DMS114 treated with DMSO at 0.1 percent for 48 hours (cell line): ENCODE measurements at regions not wholly inside any gene's neighbourhood (a gene's known extent, or its start where the extent isn't known, plus 50 kb on each side); places are given as distances from the start of the nearest gene placed in this dataset.
"Not testable (repeated sequence)": the region's sequence is repeated elsewhere in the genome, so short reads cannot be mapped to it uniquely, and the experiment has no call there.

Experiments used
- DNase-seq: peaks from one replicate; lab custom pipeline; 2025; ENCODE audit not compliant: unreplicated experiment; lab: John Stamatoyannopoulos, UW

- DNase-seq = no peak
These were observed 629.3 kb upstream of the ST8SIA4 start for GRCh38 chr5:101532430-101532829.

- no peak for DNase-seq
These were observed 627.9 kb upstream of the ST8SIA4 start for GRCh38 chr5:101531026-101531425.

GRCh38 chr5:101529094-101529493 is 626.0 kb upstream of the ST8SIA4 start:
- not testable (repeated sequence) for DNase-seq

DNA sequence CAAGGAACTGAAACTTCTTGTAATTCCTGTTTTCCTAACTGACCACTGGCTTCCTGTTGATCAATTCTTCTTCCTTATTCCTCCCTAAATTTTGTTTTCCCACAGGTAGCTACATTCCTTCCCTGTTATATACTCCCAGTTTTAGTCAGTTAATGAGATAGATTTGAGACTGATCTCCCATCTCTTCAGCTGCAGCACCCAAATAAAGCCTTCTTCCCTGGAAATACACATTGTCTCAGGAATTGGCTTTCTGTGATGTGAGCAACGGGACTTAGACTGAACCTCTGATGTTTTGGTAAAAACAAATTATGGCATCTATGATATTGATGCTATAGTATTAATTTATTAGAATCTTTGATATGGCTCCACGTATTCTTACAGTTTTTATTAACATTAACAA is 617.3 kb upstream of the ST8SIA4 start:
- no peak for DNase-seq

DNA sequence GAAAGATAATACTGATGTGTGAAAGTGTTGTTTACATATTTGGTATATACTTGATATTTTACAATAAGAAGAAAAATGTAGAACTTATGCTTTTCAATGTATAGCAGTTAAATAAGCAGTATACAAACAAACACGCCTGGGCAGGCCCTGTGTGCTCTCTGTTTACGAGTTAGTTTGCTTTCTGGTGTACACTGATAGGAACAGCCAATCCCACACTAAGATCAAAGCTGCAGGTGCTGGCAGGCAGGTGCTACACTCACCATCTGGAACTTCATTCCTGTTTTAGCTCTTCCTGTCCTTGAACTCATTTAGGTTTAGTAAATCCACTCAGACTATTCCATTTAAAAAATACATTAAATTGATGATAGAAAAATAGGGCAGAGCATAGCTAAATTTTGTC is 614.7 kb upstream of the ST8SIA4 start:
- DNase-seq = no peak

GRCh38 chr5:101515721-101516120 is 612.6 kb upstream of the ST8SIA4 start:
- DNase-seq = no peak

DNA sequence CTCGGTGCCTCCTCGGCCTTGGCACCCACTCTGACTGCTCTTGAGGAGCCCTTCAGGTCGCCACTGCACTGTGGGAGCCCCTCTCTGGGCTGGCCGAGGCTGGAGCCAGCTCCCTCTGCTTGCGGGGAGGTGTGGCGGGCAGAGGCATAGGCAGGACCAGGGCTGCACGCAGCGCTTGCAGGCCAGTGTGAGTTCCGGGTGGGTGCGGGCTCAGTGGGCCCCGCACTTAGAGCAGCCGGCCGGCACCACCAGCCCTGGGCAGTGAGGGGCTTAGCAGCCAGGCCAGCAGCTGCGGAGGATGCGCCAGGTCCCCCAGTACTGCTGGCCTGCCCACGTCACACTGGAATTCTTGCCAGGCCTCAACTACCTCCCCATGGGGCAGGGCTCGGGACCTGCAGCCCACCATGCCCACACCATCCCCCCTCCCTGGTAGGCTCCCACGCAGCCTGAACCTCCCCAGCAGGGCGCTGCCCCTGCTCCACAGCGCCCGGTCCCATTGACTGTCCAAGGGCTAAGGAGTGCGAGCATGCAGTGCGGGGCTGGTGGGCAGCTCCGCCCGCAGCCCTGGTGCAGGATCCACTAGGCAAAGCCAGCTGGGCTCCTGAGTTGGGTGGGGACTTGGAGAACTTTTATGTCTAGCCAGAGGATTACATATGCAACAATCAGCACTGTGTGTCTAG is 602.9 kb upstream of the ST8SIA4 start:
- no peak for DNase-seq

GRCh38 chr5:101482931-101483330 is 579.8 kb upstream of the ST8SIA4 start:
- no peak for DNase-seq

DNA sequence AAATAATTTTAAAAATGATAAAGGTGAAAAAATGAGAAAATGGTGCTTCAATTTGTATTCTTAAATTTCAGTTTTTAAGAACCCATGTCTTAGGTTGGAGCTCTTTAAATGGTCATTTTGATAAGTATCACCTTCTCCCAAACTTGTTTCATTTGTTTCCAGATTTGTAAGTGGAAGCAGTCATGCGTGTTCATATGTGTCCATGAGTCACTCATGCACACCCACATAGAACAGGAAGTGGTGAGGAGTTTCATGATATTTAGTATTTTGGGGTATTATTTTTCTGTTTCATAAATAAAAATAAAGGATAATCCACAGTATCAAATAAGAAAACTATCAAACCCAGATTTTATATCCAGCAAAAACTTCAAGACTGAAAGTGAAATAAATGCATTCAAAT is 570.4 kb upstream of the ST8SIA4 start:
- DNase-seq = no peak

- no peak for DNase-seq
These were observed 558.4 kb upstream of the ST8SIA4 start for GRCh38 chr5:101461455-101461854.

GRCh38 chr5:101458587-101458986 is 555.5 kb upstream of the ST8SIA4 start:
- no peak for DNase-seq

DNA sequence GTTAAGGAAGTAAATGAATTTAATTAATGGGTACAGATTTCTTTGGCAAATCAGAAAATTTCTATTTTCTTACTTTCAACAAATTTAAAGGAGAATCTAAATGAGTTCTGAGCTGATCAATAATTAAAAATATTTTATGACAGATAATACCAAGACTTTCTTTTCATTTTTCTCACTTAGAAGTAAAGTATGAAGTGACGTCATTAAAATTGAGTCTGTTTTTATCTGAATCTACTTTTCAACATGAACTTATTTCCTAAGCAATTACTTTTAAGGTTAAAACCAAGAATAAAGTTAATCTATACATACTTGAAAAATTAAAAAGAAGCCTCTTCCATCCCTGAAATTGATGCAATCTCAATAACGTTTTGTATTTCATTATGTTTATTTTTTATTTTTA is 552.8 kb upstream of the ST8SIA4 start:
- DNase-seq = no peak

DNA sequence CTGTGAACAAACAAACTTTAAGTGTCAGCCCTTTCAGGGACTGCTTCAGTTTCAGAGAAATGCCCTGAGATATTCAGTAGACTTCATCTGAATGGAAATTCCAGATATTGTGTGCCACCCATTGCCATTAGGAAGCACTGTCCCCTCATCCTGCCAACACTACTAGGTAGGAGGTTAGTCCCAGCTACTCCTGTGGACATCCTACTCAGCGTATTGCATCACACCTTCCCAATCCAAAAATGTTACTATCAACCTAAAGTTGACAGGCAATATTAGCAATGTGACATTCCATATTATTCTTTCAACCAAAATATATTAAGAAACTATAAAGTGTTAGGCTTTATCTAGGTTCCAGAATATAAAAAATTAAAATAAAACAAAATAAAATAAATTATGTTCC is 552.0 kb upstream of the ST8SIA4 start:
- no peak for DNase-seq

- DNase-seq = not testable (repeated sequence)
These were observed 539.2 kb upstream of the ST8SIA4 start for GRCh38 chr5:101442281-101442680.

DNA sequence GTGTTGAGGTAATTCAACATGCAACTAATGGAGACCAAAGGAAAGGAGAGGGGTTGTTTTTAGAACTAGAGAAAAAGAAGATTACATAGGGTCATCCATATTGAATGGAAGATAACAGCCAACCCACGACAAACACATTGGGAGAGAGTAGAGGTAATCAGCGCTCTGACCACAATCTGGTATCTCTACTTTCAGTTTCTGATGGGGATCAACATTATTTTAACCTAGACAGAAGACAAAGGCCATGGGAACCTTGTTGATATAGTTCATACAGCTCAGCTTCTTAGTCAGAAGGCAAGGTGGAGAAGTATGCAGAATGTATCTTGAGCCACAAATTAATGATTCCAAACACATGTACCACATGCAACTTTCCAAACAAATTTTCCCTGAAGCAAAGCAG is 537.1 kb upstream of the ST8SIA4 start:
- no peak for DNase-seq

GRCh38 chr5:101437351-101437750 is 534.3 kb upstream of the ST8SIA4 start:
- DNase-seq = no peak

- DNase-seq = no peak
These were observed 532.7 kb upstream of the ST8SIA4 start for GRCh38 chr5:101435768-101436167.

DNA sequence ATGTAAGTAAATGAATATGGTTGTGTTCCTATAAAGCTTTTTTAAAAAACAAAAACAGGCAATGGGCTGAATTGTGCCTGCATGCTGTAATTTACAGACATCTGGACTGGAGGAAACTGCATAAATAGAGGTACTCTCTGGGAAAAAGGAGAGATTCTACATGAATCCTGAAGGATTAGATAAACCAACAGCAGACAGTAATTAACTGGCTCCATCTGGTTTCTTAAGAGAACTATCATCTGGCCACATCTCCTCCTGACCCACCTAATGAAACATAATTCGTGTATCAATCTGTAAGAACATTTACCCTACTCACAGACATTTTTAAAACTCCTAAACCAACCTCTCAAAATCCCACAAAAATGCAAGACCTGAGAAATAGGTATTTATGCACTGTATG is 528.1 kb upstream of the ST8SIA4 start:
- DNase-seq = no peak

DNA sequence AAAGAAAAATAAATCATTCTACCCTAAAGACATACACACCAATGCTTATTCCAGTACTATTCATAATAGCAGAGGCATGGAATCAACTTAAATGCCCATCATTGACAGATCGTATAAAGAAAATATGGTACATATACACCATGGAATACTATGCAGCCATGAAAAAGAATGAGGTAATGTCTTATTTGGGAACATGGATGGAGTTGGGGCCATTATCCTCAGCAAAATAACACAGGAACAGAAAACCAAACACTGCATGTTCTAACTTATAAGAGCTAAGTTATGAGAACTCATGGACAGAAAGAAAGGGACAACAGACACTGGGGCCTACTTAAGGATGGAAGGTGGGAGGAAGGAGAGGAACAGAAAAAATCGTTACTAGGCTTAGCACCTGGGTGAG is 527.5 kb upstream of the ST8SIA4 start:
- DNase-seq = no peak

DNA sequence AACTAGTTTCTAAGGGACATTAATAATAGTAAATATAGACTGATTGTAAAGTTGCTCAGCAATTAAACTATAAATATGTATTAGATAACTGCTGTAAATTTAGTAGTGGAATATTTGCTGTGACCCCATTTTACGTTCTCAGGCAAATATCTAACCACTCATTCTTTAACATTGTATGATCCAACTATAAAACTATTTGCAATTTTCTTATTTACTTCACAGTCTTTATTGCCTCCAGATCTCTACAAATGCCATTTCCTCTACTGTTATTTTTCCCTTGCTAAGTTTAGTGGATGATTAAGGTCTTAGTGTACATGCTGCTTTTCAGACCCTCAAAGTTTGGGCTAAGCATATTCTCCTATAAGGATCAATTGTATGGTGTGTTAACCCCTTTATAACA is 526.2 kb upstream of the ST8SIA4 start:
- no peak for DNase-seq

DNA sequence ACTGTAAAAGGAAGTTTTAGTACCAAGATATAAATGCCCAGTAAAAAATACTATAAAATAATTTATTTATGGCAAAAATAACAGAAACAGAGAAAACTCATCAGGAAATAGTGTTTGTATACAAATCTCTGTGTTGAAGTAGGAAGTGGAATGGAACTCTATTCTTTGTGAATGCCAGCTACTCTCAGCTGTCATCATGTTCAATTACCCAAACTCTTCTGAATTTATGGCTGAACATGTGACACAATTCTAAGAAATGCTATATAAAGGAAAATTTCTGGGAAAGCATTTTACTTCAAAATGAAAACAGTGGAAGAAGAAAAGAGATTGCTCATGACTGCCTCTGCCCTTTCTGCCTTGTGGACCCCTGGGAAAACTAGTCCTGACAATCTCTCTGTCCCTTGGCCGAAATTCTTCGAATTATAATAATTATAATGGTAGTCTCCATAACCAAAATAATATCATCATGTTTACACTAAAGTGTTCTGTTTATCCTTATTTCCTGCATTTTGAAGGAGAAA is 522.3 kb upstream of the ST8SIA4 start:
- DNase-seq = no peak

GRCh38 chr5:101424530-101425175 is 521.6 kb upstream of the ST8SIA4 start:
- no peak for DNase-seq

DNA sequence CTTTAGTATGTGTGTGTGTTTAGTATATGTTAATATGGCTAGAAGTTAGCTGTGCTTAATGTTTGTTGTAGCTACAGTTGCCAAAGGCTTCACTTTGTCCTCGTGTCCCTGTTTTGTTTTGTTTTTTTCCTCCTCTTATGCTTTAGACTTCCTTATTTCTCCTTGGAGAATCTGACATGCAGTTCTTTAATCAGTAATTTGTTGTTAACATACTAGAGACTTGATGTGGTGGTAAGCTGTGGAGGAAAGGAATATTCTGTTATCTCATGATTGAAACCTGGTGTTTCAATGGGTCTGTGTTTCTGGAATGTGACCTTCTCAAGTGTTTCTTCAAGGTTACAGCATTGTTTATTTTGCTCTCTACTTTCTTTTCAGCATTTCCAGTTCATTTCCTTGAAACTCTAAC is 515.6 kb upstream of the ST8SIA4 start:
- DNase-seq = no peak
